ENCODE measurements at regions not wholly inside any gene's neighbourhood (a gene's known extent, or its start where the extent isn't known, plus 50 kb on each side); places are given as distances from the start of the nearest gene placed in this dataset.

- CTCF ChIA-PET (ENCODE audit: partially characterized antibody), result interaction anchor here (0.6 to 8.1 kb wide), 11 partner anchors 8 to 333 kb away, joined by 3 to 62 read pairs (median 3); no protein-coding TSS in a partner anchor
- 0 out of 2 replicates have a peak overlapping the region, but pooled peaks have one; percentile 11 for H4K8ac ChIP-seq (ENCODE audit: extremely low read depth, insufficient read depth, low read length)
- TF ChIP-seq GABPA (IDR thresholded peaks at IDR 0.05; ENCODE audit: borderline replicate concordance, insufficient read depth, low read length) (no peak), SIX5 (IDR thresholded peaks at IDR 0.05; ENCODE audit: low read depth, low read length) (no peak), MAFK (IDR thresholded peaks at IDR 0.05; ENCODE audit: low read depth, low read length) (no peak), POLR2A (IDR thresholded peaks at IDR 0.05; ENCODE audit: control extremely low read depth in 1 of 2, low read depth in 2 of 2, low read length in 2 of 2) (no peak), PHF8 (conservative IDR thresholded peaks at IDR 0.05; ENCODE audit: low read depth, low read length) (no peak)
Measured at GRCh38 chr6:138586638-138587037, 87.3 kb upstream of the NHSL1 start.

More at GRCh38 chr6:138586638-138587037, 87.3 kb upstream of the NHSL1 start:
- H3K4ac ChIP-seq (replicated peaks; ENCODE audit: insufficient read length, low read depth, low read length), result no peak overlapping the region
- 92% methylated on average over 5 of the region's 5 CpGs; no CpG with 5 or more reads in 1 of the 2 experiments for WGBS, 2 experiments (ENCODE audit: extremely low coverage in 1 of 2, insufficient coverage in 1 of 2, insufficient read length in 1 of 2, insufficient replicate concordance in 2 of 2, low coverage in 1 of 2, low lambda C conversion rate in 2 of 2, missing lambda C conversion rate in 1 of 2)
- H3K9ac ChIP-seq (replicated peaks in 1 of 4; ENCODE audit: extremely low read depth in 1 of 4, low read depth in 3 of 4, low read length in 3 of 4), result no peak overlapping the region
- no peaks in the 10 kb centered on the region for H3K36me3 ChIP-seq (ENCODE audit: control insufficient read depth in 2 of 4, insufficient read depth in 4 of 4, low read length in 3 of 4)
- H2BK20ac ChIP-seq (ENCODE audit: low read length), result no peak overlapping the region
- H2BK5ac ChIP-seq (ENCODE audit: low read depth, low read length), result no peak overlapping the region
- H3K79me1 ChIP-seq (ENCODE audit: low read depth, low read length), result peaks cover 7% of the 10 kb centered on the region
- H2BK120ac ChIP-seq (replicated peaks; ENCODE audit: low read depth, low read length), result no peak overlapping the region
- POLR2A ChIA-PET (ENCODE audit: partially characterized antibody), result no interaction called here
- H3K18ac ChIP-seq (ENCODE audit: extremely low read depth, low read length), result no peak overlapping the region
- FAIRE-seq, result no peak
- DNase-seq (ENCODE audit: low read depth in 1 of 2, low spot score in 2 of 2), result no peak
- no peak overlapping the region for H2BK15ac ChIP-seq (ENCODE audit: low read length)
- no peak overlapping the region for H3K27ac ChIP-seq (ENCODE audit: low read depth, low read length)
- no peak overlapping the region for H2BK12ac ChIP-seq (ENCODE audit: low read depth, low read length)
- peaks cover 0 to 23% of the 10 kb centered on the region in 2 experiments; a peak in 2 of 4 replicates for H3K79me2 ChIP-seq (ENCODE audit: control insufficient read depth in 1 of 2, insufficient read depth in 2 of 2, low read length in 2 of 2)
- H3K4me2 ChIP-seq (ENCODE audit: insufficient read depth in 1 of 2, low read depth in 2 of 2, low read length in 2 of 2), result no peak overlapping the region
- H3K27me3 ChIP-seq (replicated peaks in 1 of 4; ENCODE audit: control insufficient read depth in 3 of 4, extremely low read depth in 1 of 4, insufficient read depth in 3 of 4, low read length in 3 of 4), result no peaks in the 10 kb centered on the region
- no peak overlapping the region for H2AK5ac ChIP-seq (ENCODE audit: low read depth, low read length)
- no peak overlapping the region for H3K23ac ChIP-seq (ENCODE audit: insufficient read length)
- no peaks in the 10 kb centered on the region for H3K23me2 ChIP-seq (ENCODE audit: low read depth, low read length)
- no peak overlapping the region for H4K91ac ChIP-seq (replicated peaks; ENCODE audit: insufficient read length, low read length)
- H2AFZ ChIP-seq (ENCODE audit: low read length), result no peak overlapping the region
- no peaks in the 10 kb centered on the region for H3K9me3 ChIP-seq (ENCODE audit: insufficient read depth in 2 of 2, low read depth in 1 of 2, low read length in 1 of 2)
- no peak overlapping the region for H3K4me3 ChIP-seq (ENCODE audit: extremely low read depth in 1 of 4, insufficient read depth in 2 of 4, low read depth in 3 of 4, low read length in 4 of 4)
- H3K56ac ChIP-seq (replicated peaks; ENCODE audit: insufficient read length, low read depth, low read length), result no peak overlapping the region
- no peak overlapping the region for H3K14ac ChIP-seq (ENCODE audit: insufficient read length)
- no peak overlapping the region for H4K5ac ChIP-seq (ENCODE audit: insufficient read length, low read depth, low read length)
- H4K20me1 ChIP-seq (replicated peaks in 1 of 2; ENCODE audit: control insufficient read depth in 1 of 2, insufficient read depth in 2 of 2, low read length in 2 of 2), result peaks cover 0 to 5% of the 10 kb centered on the region in 2 experiments
- H3K4me1 ChIP-seq (replicated peaks in 1 of 4; ENCODE audit: control insufficient read depth in 3 of 4, insufficient read depth in 4 of 4, low read length in 3 of 4), result peaks cover 0 to 3% (median 1%) of the 10 kb centered on the region in 4 experiments; a peak in 4 of 7 replicates
